IMR-90 (cell line): ENCODE measurements at regions not wholly inside any gene's neighbourhood (a gene's known extent, or its start where the extent isn't known, plus 50 kb on each side); places are given as distances from the start of the nearest gene placed in this dataset.

Source experiments
- BHLHE40 ChIP-seq: fragments of 150-350 bp; IDR thresholded peaks from 2 replicates; pipeline ENCODE4 v1.6.1; 2016; ENCODE audit warnings: mild to moderate bottlenecking, low read depth, low read length
- POLR2A ChIP-seq: IDR thresholded peaks from 2 replicates; pipeline ENCODE4 v1.6.1; 2012; ENCODE audit warnings: mild to moderate bottlenecking, low read depth, low read length
- TF ChIP-seq, protein P1 (sequence below): conservative IDR thresholded peaks from 2 replicates; pipeline ENCODE4 v1.5.1; 2012; ENCODE audit warnings: mild to moderate bottlenecking, low read depth, low read length, improper control_type of control experiment
- TF ChIP-seq, protein P2 (sequence below): fragments of 150-350 bp; IDR thresholded peaks from 2 replicates; pipeline ENCODE4 v1.6.1; 2016; ENCODE audit warnings: low read depth, mild to moderate bottlenecking, low read length, moderate library complexity, borderline replicate concordance
- TF ChIP-seq, protein P3 (sequence below): fragments of 150-350 bp; IDR thresholded peaks from 2 replicates; pipeline ENCODE4 v1.6.1; 2017; ENCODE audit warnings: mild to moderate bottlenecking, antibody characterized with exemption, low read length, low read depth

DNA sequence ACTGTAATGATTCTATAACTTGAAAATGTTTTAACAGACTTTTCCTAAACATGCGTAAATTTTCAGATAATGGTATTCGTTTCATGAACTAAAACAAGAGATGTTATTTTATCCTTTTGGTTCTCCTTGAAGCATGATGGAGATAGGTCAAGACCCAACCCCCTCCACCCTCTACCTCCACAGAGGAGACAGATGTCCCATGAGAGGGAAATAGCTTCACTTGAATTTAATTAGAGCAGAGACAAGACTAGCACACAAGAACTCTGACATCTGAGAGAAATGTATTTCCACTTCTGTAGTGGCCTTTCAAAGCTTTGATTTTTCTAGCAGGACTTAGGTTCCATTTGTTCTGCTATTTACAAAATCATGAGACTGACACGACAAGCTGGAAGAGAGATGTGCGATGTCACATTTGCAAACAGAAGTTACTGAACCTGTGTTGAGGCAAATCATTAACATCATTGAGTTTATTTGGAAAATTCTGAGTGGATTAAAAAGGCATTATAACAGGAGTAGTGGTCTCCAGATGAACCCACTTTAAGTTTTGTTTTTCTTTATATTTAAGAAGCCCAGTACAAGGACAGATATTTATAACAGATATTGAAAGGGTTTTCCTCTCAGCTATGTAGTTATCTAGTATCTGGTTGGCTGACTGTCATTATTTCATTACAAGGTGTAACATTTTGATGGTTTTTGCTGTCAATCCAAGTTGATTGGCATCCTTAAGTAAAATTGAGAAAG is 276.2 kb downstream of the ASXL3 start:
- TF ChIP-seq, protein P1, sequence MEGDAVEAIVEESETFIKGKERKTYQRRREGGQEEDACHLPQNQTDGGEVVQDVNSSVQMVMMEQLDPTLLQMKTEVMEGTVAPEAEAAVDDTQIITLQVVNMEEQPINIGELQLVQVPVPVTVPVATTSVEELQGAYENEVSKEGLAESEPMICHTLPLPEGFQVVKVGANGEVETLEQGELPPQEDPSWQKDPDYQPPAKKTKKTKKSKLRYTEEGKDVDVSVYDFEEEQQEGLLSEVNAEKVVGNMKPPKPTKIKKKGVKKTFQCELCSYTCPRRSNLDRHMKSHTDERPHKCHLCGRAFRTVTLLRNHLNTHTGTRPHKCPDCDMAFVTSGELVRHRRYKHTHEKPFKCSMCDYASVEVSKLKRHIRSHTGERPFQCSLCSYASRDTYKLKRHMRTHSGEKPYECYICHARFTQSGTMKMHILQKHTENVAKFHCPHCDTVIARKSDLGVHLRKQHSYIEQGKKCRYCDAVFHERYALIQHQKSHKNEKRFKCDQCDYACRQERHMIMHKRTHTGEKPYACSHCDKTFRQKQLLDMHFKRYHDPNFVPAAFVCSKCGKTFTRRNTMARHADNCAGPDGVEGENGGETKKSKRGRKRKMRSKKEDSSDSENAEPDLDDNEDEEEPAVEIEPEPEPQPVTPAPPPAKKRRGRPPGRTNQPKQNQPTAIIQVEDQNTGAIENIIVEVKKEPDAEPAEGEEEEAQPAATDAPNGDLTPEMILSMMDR, result no peak
- TF ChIP-seq, protein P2, sequence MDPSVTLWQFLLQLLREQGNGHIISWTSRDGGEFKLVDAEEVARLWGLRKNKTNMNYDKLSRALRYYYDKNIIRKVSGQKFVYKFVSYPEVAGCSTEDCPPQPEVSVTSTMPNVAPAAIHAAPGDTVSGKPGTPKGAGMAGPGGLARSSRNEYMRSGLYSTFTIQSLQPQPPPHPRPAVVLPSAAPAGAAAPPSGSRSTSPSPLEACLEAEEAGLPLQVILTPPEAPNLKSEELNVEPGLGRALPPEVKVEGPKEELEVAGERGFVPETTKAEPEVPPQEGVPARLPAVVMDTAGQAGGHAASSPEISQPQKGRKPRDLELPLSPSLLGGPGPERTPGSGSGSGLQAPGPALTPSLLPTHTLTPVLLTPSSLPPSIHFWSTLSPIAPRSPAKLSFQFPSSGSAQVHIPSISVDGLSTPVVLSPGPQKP, result no peak
- TF ChIP-seq BHLHE40 (no peak), POLR2A (no peak)
- TF ChIP-seq, protein P3, sequence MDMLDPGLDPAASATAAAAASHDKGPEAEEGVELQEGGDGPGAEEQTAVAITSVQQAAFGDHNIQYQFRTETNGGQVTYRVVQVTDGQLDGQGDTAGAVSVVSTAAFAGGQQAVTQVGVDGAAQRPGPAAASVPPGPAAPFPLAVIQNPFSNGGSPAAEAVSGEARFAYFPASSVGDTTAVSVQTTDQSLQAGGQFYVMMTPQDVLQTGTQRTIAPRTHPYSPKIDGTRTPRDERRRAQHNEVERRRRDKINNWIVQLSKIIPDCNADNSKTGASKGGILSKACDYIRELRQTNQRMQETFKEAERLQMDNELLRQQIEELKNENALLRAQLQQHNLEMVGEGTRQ, result no peak
